Effector memory CD8-positive, alpha-beta T cell (primary cell): ENCODE measurements at regions not wholly inside any gene's neighbourhood (a gene's known extent, or its start where the extent isn't known, plus 50 kb on each side); places are given as distances from the start of the nearest gene placed in this dataset.
"Not testable (repeated sequence)": the region's sequence is repeated elsewhere in the genome, so short reads cannot be mapped to it uniquely, and the experiment has no call there.

Experiments used
- ATAC-seq: fragments of 150-1000 bp; cut with Tn5 transposase; replicated peaks from 2 replicates; pipeline ENCODE4 v1.10.0; 2021; ENCODE audit warnings: mild to moderate bottlenecking, moderate library complexity
- DNase-seq, 3 experiments: peaks; one replicate each; pipeline ENCODE4 v3.0.0; 2021
- H3K27ac Mint-ChIP-seq, 2 donors: one replicate each; pipeline ENCODE4 v1.8.0; 2022; ENCODE audit warnings: mild to moderate bottlenecking in 2 of 2, mixed read lengths in 2 of 2, moderate library complexity in 2 of 2
- H3K27me3 Mint-ChIP-seq, 2 donors: one replicate each; pipeline ENCODE4 v1.8.0; 2022; ENCODE audit warnings: mixed read lengths in 2 of 2
- H3K36me3 Mint-ChIP-seq: one replicate; pipeline ENCODE4 v1.8.0; 2022; ENCODE audit warnings: mild to moderate bottlenecking, moderate library complexity, mixed read lengths; ENCODE audit not compliant: insufficient read depth
- H3K4me1 Mint-ChIP-seq, 2 donors: one replicate each; pipeline ENCODE4 v1.8.0; 2022; ENCODE audit warnings: low read depth in 2 of 2, mixed read lengths in 2 of 2
- H3K4me3 Mint-ChIP-seq, 2 donors: one replicate each; pipeline ENCODE4 v1.8.0; 2022; ENCODE audit warnings: mild to moderate bottlenecking in 2 of 2, mixed read lengths in 2 of 2, moderate library complexity in 2 of 2
- H3K9me3 Mint-ChIP-seq, 2 donors: one replicate each; pipeline ENCODE4 v1.8.0; 2022; ENCODE audit warnings: mixed read lengths in 2 of 2

DNA sequence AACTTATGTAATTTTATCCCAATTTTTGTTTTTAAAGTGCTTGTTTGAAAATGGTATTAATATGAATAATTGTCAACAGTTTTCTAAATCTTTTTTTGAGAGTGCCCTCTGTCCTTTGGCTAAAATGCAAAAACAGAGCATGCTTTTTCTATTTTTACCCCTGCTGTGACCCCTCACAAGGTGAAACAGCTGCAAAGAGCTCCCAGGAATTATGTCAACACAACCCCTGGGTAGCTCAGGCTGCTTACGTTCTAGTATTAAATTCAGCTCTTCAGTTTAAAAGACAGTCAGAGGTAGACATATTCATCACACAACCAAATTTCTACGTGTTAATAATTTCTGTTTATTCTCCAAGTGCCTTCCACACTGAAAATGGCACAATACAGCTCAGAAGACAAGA, 367.5 kb downstream of the PRDM5 start:
- H3K27me3 Mint-ChIP-seq, result peaks cover 0 to 6% of the 10 kb centered on the region in 2 donors
- no peak for DNase-seq

DNA sequence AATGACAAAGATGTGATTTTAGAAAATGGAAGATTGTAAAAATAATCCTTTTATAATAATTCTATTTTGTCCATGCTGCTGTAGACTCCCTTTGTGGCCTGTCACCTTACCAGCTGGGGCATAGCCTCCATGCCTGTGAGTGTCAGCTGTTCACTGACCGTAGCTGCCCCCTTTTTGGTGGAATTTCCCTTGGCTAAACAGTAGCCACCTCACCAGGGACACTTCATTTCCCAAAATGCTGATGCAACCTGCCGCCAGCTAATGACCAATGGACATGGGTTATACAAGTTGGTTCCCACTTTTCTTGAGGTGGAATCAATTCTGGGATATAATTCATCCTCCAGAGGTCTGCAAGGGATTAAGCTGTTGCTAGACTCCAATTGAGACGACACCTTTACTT, 368.4 kb downstream of the PRDM5 start:
- Mint-ChIP-seq H3K4me3 (no peak overlapping the region), H3K27ac (no peak overlapping the region), H3K4me1 (no peaks in the 10 kb centered on the region), H3K9me3 (peaks cover 0 to 1% of the 10 kb centered on the region in 2 donors), H3K27me3 (peaks cover 0 to 6% of the 10 kb centered on the region in 2 donors), H3K36me3 (no peaks in the 10 kb centered on the region)
- ATAC-seq, result no peak
- DNase-seq, result no peak

More for the DNA sequence above, 367.5 kb downstream of the PRDM5 start:
- Mint-ChIP-seq H3K4me3 (no peak overlapping the region), H3K4me1 (no peaks in the 10 kb centered on the region), H3K9me3 (peaks cover 0 to 1% of the 10 kb centered on the region in 2 donors), H3K36me3 (no peaks in the 10 kb centered on the region), H3K27ac (no peak overlapping the region)
- no peak for ATAC-seq

DNA sequence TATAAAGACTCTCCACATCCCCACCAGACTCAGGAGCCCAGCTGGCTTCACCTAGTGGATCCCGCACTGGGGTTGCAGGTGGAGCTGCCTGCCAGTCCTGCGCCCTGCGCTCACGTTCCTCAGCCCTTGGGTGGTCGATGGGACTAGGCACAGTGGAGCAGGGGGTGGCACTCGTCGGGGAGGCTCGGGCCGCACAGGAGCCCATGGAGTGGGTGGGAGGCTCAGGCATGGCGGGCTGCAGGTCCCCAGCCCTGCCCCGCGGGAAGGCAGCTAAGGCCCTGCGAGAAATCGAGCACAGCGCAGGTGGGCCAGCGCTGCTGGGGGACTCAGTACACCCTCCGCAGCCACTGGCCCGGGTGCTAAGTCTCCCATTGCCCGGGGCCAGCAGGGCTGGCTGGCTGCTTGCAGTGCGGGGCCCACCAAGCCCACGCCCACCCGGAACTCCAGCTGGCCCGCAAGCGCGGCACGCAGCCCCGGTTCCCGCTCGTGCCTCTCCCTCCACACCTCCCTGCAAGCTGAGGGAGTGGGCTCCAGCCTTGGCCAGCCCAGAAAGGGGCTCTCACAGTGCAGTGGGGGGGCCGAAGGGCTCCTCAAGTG, 371.8 kb downstream of the PRDM5 start:
- not testable (repeated sequence) for DNase-seq, H3K36me3 Mint-ChIP-seq, H3K27me3 Mint-ChIP-seq, ATAC-seq, H3K9me3 Mint-ChIP-seq, H3K4me1 Mint-ChIP-seq, H3K4me3 Mint-ChIP-seq, H3K27ac Mint-ChIP-seq

DNA sequence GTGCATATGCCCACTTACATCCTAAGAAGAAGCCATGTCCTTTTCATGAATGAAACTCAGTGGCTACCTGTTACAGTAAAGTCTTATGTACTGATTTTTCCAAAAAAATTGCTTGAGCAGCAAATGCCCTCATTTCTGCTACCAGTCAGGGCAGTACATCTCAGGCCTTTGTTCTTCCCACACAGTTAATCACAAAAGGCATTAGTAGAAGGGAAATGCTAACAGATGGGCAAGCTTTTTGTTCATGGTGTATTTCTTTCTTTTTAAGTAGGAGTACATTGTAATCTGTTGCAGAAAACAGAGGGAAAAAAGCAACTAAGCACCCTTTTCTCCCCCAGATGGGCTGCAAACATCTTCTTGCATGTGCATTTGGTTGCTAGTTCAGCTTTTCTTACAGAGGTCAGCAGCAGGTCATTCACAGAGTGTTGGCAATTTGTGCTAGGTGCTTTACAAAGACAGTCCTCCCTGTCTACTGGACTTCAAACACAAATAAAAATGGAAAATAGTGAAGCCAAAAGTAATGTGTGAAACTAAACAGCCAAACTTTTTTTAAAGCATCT, 373.4 kb downstream of the PRDM5 start:
- ATAC-seq (no peak), DNase-seq (no peak)
- Mint-ChIP-seq H3K9me3 (no peaks in the 10 kb centered on the region), H3K4me3 (no peak overlapping the region), H3K4me1 (no peaks in the 10 kb centered on the region), H3K27ac (no peak overlapping the region), H3K36me3 (no peaks in the 10 kb centered on the region), H3K27me3 (no peaks in the 10 kb centered on the region)

DNA sequence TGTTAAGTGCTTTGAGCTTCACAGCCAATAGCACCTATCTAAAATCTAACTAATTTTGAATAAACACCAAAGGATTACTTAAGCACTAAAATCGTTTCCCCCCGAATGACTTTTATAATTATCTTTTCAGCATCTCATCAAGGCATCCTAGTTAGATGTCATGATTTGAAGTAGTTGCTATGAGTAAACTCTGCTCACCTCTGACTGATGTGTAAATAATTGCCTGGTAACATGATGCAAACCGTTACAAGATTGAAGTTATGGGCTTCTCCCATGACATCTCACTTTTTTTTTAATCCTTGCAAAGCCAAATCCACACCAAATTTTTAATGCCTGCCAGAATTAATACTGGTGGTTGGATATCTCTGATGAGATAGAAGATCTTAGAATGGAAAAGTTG, 377.1 kb downstream of the PRDM5 start:
- Mint-ChIP-seq H3K9me3 (no peaks in the 10 kb centered on the region), H3K4me1 (no peaks in the 10 kb centered on the region), H3K27ac (no peak overlapping the region), H3K4me3 (no peak overlapping the region), H3K27me3 (no peaks in the 10 kb centered on the region), H3K36me3 (no peaks in the 10 kb centered on the region)
- DNase-seq (no peak), ATAC-seq (no peak)

DNA sequence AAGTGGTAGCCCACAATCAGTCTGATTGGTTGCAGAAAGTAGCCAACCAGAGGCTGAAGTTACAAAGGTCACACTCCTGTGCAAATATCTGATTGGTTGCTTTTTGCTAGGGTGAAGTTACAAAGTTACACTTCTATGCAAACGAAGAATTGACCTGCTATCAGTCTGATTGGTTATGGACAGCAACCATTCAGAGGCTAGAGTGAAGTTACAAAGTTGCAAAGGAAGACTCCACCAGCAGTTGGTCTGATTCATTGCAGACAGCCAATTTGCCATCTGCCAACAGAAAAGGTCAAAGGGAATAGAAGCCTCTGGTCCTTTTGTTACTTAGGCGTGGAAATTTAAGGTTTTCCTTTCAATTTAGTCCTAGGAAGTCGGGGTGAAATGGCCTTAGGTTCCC, 377.7 kb downstream of the PRDM5 start:
- ATAC-seq (no peak), DNase-seq (no peak)
- no peaks in the 10 kb centered on the region for H3K36me3 Mint-ChIP-seq
- no peak overlapping the region for H3K4me3 Mint-ChIP-seq
- H3K27me3 Mint-ChIP-seq, result no peaks in the 10 kb centered on the region
- H3K27ac Mint-ChIP-seq, result no peak overlapping the region
- no peaks in the 10 kb centered on the region for H3K9me3 Mint-ChIP-seq
- no peaks in the 10 kb centered on the region for H3K4me1 Mint-ChIP-seq

DNA sequence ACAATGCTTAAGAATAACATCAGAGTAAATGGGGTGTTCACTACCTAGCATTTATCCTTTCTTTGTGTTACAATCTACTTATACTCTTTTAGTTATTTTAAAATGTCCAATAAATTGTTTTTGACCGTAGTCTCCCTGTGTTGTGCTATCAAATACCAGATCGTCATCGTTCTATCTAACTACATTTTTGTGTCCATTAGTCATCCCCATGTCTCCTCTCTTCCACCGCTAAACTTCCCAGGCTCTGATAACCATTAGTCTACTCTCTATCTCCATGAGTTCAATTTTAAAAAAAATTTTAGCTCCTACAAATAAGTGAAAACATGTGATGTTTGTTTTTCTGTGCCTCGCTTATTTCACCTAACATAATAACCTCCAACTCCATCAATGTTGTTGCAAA, 381.9 kb downstream of the PRDM5 start:
- H3K9me3 Mint-ChIP-seq, result no peaks in the 10 kb centered on the region
- DNase-seq, result no peak
- no peak overlapping the region for H3K27ac Mint-ChIP-seq
- no peak for ATAC-seq
- H3K4me3 Mint-ChIP-seq, result no peak overlapping the region
- no peaks in the 10 kb centered on the region for H3K36me3 Mint-ChIP-seq
- no peaks in the 10 kb centered on the region for H3K27me3 Mint-ChIP-seq
- H3K4me1 Mint-ChIP-seq, result no peaks in the 10 kb centered on the region

DNA sequence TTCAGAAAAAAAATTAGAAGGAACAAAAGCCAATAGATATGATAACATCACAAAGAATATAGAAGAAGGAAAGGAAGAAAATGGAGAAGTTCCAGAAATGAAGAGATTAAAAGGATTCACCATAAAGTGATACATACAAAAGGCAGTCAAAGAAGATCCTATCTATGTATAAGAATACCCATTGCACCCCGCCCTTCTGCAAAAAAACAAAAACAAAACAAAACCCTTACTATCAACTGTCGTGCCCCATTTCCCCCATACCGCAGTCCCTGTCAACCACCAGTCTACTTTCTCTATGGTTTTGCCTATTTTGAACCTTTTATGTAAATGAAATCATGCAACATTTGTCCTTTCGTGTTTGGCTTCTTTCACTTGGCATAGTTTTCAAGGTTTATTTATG, 385.6 kb downstream of the PRDM5 start:
- H3K27ac Mint-ChIP-seq, result no peak overlapping the region
- no peaks in the 10 kb centered on the region for H3K27me3 Mint-ChIP-seq
- no peak for DNase-seq
- ATAC-seq, result no peak
- H3K36me3 Mint-ChIP-seq, result no peaks in the 10 kb centered on the region
- H3K4me3 Mint-ChIP-seq, result no peak overlapping the region
- no peaks in the 10 kb centered on the region for H3K4me1 Mint-ChIP-seq
- peaks cover 0 to 2% of the 10 kb centered on the region in 2 donors for H3K9me3 Mint-ChIP-seq

DNA sequence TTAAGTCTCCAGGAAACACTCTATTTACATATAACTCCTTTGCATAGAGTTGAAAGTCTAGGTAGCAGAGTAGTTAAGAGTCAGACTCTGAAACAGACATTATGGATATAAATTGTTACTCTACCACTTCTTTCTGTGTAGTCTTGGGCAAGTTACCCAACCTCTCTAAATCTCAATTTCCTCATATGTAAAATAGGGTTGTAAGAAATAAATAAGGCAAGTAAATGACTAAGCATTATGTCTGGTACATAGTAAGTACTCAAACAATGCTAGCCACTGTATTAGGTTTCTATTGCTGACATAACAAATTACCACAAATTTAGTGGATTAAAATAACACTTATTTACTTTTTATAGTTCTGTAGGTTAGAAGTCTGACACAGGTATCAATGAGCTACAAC, 394.1 kb downstream of the PRDM5 start:
- H3K27ac Mint-ChIP-seq, result no peak overlapping the region
- no peaks in the 10 kb centered on the region for H3K4me1 Mint-ChIP-seq
- no peaks in the 10 kb centered on the region for H3K27me3 Mint-ChIP-seq
- no peak overlapping the region for H3K4me3 Mint-ChIP-seq
- H3K9me3 Mint-ChIP-seq, result no peaks in the 10 kb centered on the region
- no peak for DNase-seq
- ATAC-seq, result no peak
- H3K36me3 Mint-ChIP-seq, result no peaks in the 10 kb centered on the region

DNA sequence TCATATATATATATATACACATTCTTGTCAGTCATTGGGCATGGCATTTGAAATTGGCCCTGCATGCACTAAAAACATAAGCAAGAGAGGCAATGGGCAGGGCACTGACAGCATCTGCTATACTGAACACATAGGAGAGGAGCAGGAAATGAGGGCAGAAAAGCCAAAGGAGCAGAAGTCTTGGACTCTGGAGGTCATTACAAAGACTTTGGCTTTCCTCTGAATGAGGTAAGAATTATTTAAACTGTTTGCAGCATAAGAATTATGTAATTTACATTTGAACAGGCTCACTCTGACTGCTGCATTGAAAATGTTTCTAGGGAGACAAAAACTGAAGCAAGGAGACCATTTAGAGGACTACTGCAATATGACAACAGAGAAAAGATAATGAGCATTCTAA, 396.5 kb downstream of the PRDM5 start:
- H3K9me3 Mint-ChIP-seq, result peaks cover 0 to 6% of the 10 kb centered on the region in 2 donors
- ATAC-seq, result no peak
- no peaks in the 10 kb centered on the region for H3K4me1 Mint-ChIP-seq
- no peaks in the 10 kb centered on the region for H3K27me3 Mint-ChIP-seq
- no peak overlapping the region for H3K27ac Mint-ChIP-seq
- H3K36me3 Mint-ChIP-seq, result no peaks in the 10 kb centered on the region
- DNase-seq, result no peak
- H3K4me3 Mint-ChIP-seq, result no peak overlapping the region

DNA sequence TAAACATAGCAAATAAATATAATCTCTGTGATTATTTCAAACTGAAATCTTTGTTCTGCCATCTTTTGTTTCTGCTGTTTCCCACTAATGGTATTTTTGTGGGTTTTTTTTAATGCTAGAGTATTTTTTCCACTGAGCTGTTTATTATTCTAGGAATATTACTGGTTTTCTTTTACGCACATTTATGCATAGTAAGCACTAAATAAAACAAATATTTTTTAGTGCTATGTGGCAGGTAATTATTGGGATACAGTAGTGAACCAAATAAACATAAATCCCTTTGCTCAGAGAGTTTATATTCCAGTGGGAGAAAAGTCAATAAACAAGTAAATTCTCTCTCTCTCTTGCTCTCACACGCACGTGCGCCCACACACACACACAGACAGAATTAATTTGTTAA, 397.4 kb downstream of the PRDM5 start:
- H3K36me3 Mint-ChIP-seq, result no peaks in the 10 kb centered on the region

DNA sequence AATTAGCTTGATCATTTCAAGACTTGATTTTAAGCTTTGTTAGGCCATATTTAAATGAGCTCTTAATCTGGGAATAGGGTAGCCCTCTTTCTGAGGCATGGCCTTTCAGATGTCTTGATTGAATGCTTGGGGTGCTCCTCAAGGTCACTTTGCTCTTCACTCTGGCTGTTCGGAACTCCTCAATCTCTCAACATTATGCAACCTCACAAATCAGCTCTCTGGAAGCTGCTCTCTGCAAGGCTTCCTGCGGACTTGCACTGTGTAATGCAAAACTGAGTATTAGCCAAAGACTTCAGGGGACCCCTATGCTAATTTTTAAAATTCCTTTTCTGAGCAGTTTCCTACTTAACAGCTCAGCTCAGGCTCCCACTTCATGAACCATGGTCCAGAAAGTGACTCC, 398.3 kb downstream of the PRDM5 start:
- no peaks in the 10 kb centered on the region for H3K27me3 Mint-ChIP-seq
- no peak overlapping the region for H3K4me3 Mint-ChIP-seq
- H3K9me3 Mint-ChIP-seq, result peaks cover 0 to 6% of the 10 kb centered on the region in 2 donors
- H3K36me3 Mint-ChIP-seq, result no peaks in the 10 kb centered on the region
- no peak for DNase-seq
- no peak overlapping the region for H3K27ac Mint-ChIP-seq
- no peaks in the 10 kb centered on the region for H3K4me1 Mint-ChIP-seq
- no peak for ATAC-seq

More for the DNA sequence above, 397.4 kb downstream of the PRDM5 start:
- H3K27me3 Mint-ChIP-seq, result no peaks in the 10 kb centered on the region
- no peaks in the 10 kb centered on the region for H3K4me1 Mint-ChIP-seq
- no peak for DNase-seq
- no peak for ATAC-seq
- H3K4me3 Mint-ChIP-seq, result no peak overlapping the region
- H3K9me3 Mint-ChIP-seq, result peaks cover 0 to 6% of the 10 kb centered on the region in 2 donors
- H3K27ac Mint-ChIP-seq, result no peak overlapping the region

DNA sequence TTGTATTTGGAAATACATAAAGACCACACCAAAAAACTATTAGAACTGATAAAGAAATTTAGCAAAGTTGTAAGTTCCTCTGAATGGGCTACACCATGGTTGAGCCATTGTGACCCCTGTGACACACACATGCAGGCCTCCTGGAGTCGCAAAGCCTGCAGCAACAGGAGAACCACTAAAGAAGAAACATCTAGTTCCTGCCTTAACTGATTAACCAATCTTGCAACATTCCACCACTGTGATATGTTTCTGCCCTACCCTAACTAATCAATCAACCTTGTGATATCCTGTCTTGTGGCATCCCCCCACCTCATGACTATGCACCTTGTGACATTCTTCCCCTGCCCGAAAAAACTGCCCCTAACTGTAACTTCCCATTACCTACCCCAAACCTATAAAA, 401.8 kb downstream of the PRDM5 start:
- Mint-ChIP-seq H3K4me1 (no peaks in the 10 kb centered on the region), H3K4me3 (no peak overlapping the region), H3K27me3 (no peaks in the 10 kb centered on the region), H3K27ac (no peak overlapping the region), H3K9me3 (peaks cover 0 to 6% of the 10 kb centered on the region in 2 donors), H3K36me3 (no peaks in the 10 kb centered on the region)
- DNase-seq (no peak), ATAC-seq (no peak)

DNA sequence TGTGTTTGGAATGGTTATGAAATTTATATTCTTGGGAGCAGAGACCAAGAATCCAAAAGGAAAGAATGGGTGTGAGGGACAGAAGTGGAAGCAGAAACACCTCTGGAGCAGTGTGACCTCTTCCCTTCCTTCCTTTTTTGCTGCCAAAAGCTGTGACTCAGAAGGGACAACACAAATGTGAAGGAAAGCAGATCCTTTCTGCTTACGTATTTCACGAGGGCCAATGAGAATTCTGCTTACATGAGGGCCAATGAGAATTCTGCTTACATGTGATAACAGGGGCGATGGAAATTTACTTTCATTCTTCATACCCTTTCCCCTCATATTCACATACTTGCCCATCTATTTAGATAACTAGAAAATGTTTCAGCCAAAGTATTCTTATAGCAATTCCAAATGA, 404.6 kb downstream of the PRDM5 start:
- Mint-ChIP-seq H3K4me1 (no peaks in the 10 kb centered on the region), H3K36me3 (no peaks in the 10 kb centered on the region), H3K27ac (no peak overlapping the region), H3K27me3 (no peaks in the 10 kb centered on the region), H3K9me3 (peaks cover 2 to 6% of the 10 kb centered on the region in 2 donors), H3K4me3 (no peak overlapping the region)
- no peak for DNase-seq
- no peak for ATAC-seq
